SK-N-SH treated with all-trans-retinoic acid at 6 μM for 48 hours (cell line): ENCODE measurements at regions not wholly inside any gene's neighbourhood (a gene's known extent, or its start where the extent isn't known, plus 50 kb on each side); places are given as distances from the start of the nearest gene placed in this dataset.

Experiments used
- CREB5 ChIP-seq: fragments of 250-450 bp; sonication (Bioruptor Pico); IDR thresholded peaks from 2 replicates; pipeline ENCODE4 v1.5.1; 2020; ENCODE audit warnings: low read depth, mild to moderate bottlenecking, moderate library complexity
- CSDC2 ChIP-seq: fragments of 250-450 bp; sonication (Bioruptor Pico); IDR thresholded peaks from 2 replicates; pipeline ENCODE4 v1.5.0; 2020; ENCODE audit warnings: mild to moderate bottlenecking, moderate library complexity
- CSRNP3 ChIP-seq: fragments of 250-450 bp; sonication (Bioruptor Pico); IDR thresholded peaks from 2 replicates; pipeline ENCODE4 v1.5.1; 2021; ENCODE audit warnings: mild to moderate bottlenecking, moderate library complexity
- ESRRG ChIP-seq: fragments of 250-450 bp; sonication (Bioruptor Pico); IDR thresholded peaks from 2 replicates; pipeline ENCODE4 v1.6.1; 2021; ENCODE audit warnings: mild to moderate bottlenecking
- PATZ1 ChIP-seq: fragments of 250-450 bp; sonication (Bioruptor Pico); IDR thresholded peaks from 2 replicates; pipeline ENCODE4 v1.8.0; 2020; ENCODE audit warnings: mild to moderate bottlenecking, moderate library complexity, borderline replicate concordance
- TCF4 ChIP-seq: fragments of 250-450 bp; sonication (Bioruptor Pico); IDR thresholded peaks from 2 replicates; pipeline ENCODE4 v1.8.0; 2021; ENCODE audit warnings: mild to moderate bottlenecking, moderate library complexity, borderline replicate concordance
- ZC3H10 ChIP-seq: fragments of 250-450 bp; sonication (Bioruptor Pico); IDR thresholded peaks from 2 replicates; pipeline ENCODE4 v1.5.1; 2021; ENCODE audit warnings: mild to moderate bottlenecking, moderate library complexity
- ZNF565 ChIP-seq: fragments of 450-650 bp; formaldehyde crosslinking; conservative IDR thresholded peaks from 2 replicates; pipeline ENCODE4 v1.5.0; 2020; ENCODE audit warnings: low read depth, mild to moderate bottlenecking, moderate library complexity
- ZNF8 ChIP-seq: fragments of 450-650 bp; formaldehyde crosslinking; IDR thresholded peaks from 2 replicates; pipeline ENCODE4 v1.5.0; 2020; ENCODE audit warnings: mild to moderate bottlenecking, moderate library complexity

- TF ChIP-seq ESRRG (CRISPR knock-in tag) (no peak), CSRNP3 (CRISPR knock-in tag) (no peak), TCF4 (CRISPR knock-in tag) (no peak), PATZ1 (CRISPR knock-in tag) (no peak), ZNF8 (CRISPR knock-in tag) (no peak), CSDC2 (no peak), ZC3H10 (CRISPR knock-in tag) (no peak), CREB5 (CRISPR knock-in tag) (no peak), ZNF565 (no peak)
These were observed 693.3 kb downstream of the DTWD2 start for GRCh38 chr5:118295045-118295444.
